Eye (tissue), 1 donor: ENCODE measurements at regions not wholly inside any gene's neighbourhood (a gene's known extent, or its start where the extent isn't known, plus 50 kb on each side); places are given as distances from the start of the nearest gene placed in this dataset.
"Not testable (repeated sequence)": the region's sequence is repeated elsewhere in the genome, so short reads cannot be mapped to it uniquely, and the experiment has no call there.

Source experiments
- DNase-seq: peaks from one replicate; pipeline ENCODE4 v3.0.0-alpha.2; 2015

GRCh38 chr6:6724539-6725467 lies 136.3 kb downstream of the LY86 start:
- peak; percentile 94 for DNase-seq

- no peak for DNase-seq
Observed at GRCh38 chr6:6725468-6726209, 137.1 kb downstream of the LY86 start.

GRCh38 chr6:6728169-6728941 lies 139.8 kb downstream of the LY86 start:
- no peak for DNase-seq

- no peak for DNase-seq
Observed at GRCh38 chr6:6729971-6730370, 141.5 kb downstream of the LY86 start.

GRCh38 chr6:6730831-6731230 lies 142.3 kb downstream of the LY86 start:
- no peak for DNase-seq

GRCh38 chr6:6734479-6735465 lies 146.3 kb downstream of the LY86 start:
- DNase-seq = peak; percentile 40

GRCh38 chr6:6736791-6737654 lies 148.5 kb downstream of the LY86 start:
- peak; percentile 59 for DNase-seq

GRCh38 chr6:6737671-6738070 lies 149.2 kb downstream of the LY86 start:
- no peak for DNase-seq

- no peak for DNase-seq
Observed at GRCh38 chr6:6738108-6738507, 149.6 kb downstream of the LY86 start.

- no peak for DNase-seq
Observed at GRCh38 chr6:6738922-6739716, 150.6 kb downstream of the LY86 start.

GRCh38 chr6:6740595-6740994 lies 152.1 kb downstream of the LY86 start:
- no peak for DNase-seq

GRCh38 chr6:6741264-6741663 lies 152.7 kb downstream of the LY86 start:
- DNase-seq = peak; percentile 62

GRCh38 chr6:6742535-6742934 lies 154.0 kb downstream of the LY86 start:
- peak; percentile 48 for DNase-seq

GRCh38 chr6:6744551-6744950 lies 156.0 kb downstream of the LY86 start:
- DNase-seq = no peak

GRCh38 chr6:6745637-6746332 lies 157.3 kb downstream of the LY86 start:
- not testable (repeated sequence) for DNase-seq

- peak; percentile 52 for DNase-seq
Observed at GRCh38 chr6:6746333-6746969, 157.9 kb downstream of the LY86 start.

GRCh38 chr6:6746970-6747338 lies 158.4 kb downstream of the LY86 start:
- no peak for DNase-seq

GRCh38 chr6:6747371-6747770 lies 158.9 kb downstream of the LY86 start:
- peak; percentile 34 for DNase-seq

GRCh38 chr6:6748001-6748400 lies 159.5 kb downstream of the LY86 start:
- DNase-seq = peak; percentile 88
